ENCODE measurements at regions not wholly inside any gene's neighbourhood (a gene's known extent, or its start where the extent isn't known, plus 50 kb on each side); places are given as distances from the start of the nearest gene placed in this dataset.
A peak's percentile ranks its signal among the peaks of the same experiment; 100 is the strongest.

- no peak for TF ChIP-seq POLR2A (IDR thresholded peaks at IDR 0.05)
- TF ChIP-seq POLR2AphosphoS5 (IDR thresholded peaks at IDR 0.05), result no peak
- TF ChIP-seq CTCF (IDR thresholded peaks at IDR 0.05), result no peak
- no peaks in the 10 kb centered on the region for H3K9me3 ChIP-seq
- no peaks in the 10 kb centered on the region for H3K36me3 ChIP-seq
- H3K4me3 ChIP-seq, result no peak overlapping the region
- no peak overlapping the region for H3K27ac ChIP-seq
- WGBS, result 51% methylated on average over 3 of the region's 3 CpGs
- no peaks in the 10 kb centered on the region for H3K27me3 ChIP-seq (replicated peaks; ENCODE audit: insufficient read depth)
- H3K4me1 ChIP-seq (replicated peaks), result no peaks in the 10 kb centered on the region
- intact Hi-C loops (cut with DNase I), result loop anchor here (10.0 kb wide), 1 partner anchor 1016 kb away; no protein-coding TSS in a partner anchor
- no peak for DNase-seq (ENCODE audit: low spot score)
Observed at GRCh38 chr1:56390232-56390867, 189.0 kb downstream of the PLPP3 start.

- 43% methylated on average over 2 of the region's 2 CpGs for WGBS
- Histone ChIP-seq H3K27me3 (replicated peaks; ENCODE audit: insufficient read depth) (no peaks in the 10 kb centered on the region), H3K4me3 (no peak overlapping the region), H3K9me3 (no peaks in the 10 kb centered on the region), H3K27ac (no peak overlapping the region), H3K36me3 (no peaks in the 10 kb centered on the region), H3K4me1 (replicated peaks) (no peaks in the 10 kb centered on the region)
- DNase-seq (ENCODE audit: low spot score), result peak; percentile 28
- intact Hi-C loops (cut with DNase I), result loop anchor here (10.0 kb wide), 1 partner anchor 1015 kb away; no protein-coding TSS in a partner anchor
- TF ChIP-seq POLR2A (IDR thresholded peaks at IDR 0.05) (no peak), CTCF (IDR thresholded peaks at IDR 0.05) (no peak), POLR2AphosphoS5 (IDR thresholded peaks at IDR 0.05) (peak; percentile 56)
Observed at GRCh38 chr1:56389813-56390212, 189.6 kb downstream of the PLPP3 start.

GRCh38 chr1:56387071-56387740 lies 192.2 kb downstream of the PLPP3 start:
- no peak for DNase-seq (ENCODE audit: low spot score)
- Histone ChIP-seq H3K4me1 (replicated peaks) (no peaks in the 10 kb centered on the region), H3K4me3 (no peak overlapping the region), H3K27me3 (replicated peaks; ENCODE audit: insufficient read depth) (no peaks in the 10 kb centered on the region), H3K36me3 (no peaks in the 10 kb centered on the region), H3K9me3 (no peaks in the 10 kb centered on the region), H3K27ac (no peak overlapping the region)
- TF ChIP-seq CTCF (IDR thresholded peaks at IDR 0.05), result no peak
- no peak for TF ChIP-seq POLR2A (IDR thresholded peaks at IDR 0.05)
- TF ChIP-seq POLR2AphosphoS5 (IDR thresholded peaks at IDR 0.05), result no peak
- 41% methylated on average over 1 of the region's 1 CpG for WGBS
- intact Hi-C loops (cut with DNase I), result no loop called here

- 76% methylated on average over 1 of the region's 1 CpG for WGBS
- intact Hi-C loops (cut with DNase I), result no loop called here
Observed at GRCh38 chr1:56385314-56385713, 194.0 kb downstream of the PLPP3 start.

More at GRCh38 chr1:56385314-56385713, 194.0 kb downstream of the PLPP3 start:
- no peaks in the 10 kb centered on the region for H3K4me1 ChIP-seq (replicated peaks)
- H3K27ac ChIP-seq, result no peak overlapping the region
- H3K27me3 ChIP-seq (replicated peaks; ENCODE audit: insufficient read depth), result no peaks in the 10 kb centered on the region
- no peak for DNase-seq (ENCODE audit: low spot score)
- H3K9me3 ChIP-seq, result no peaks in the 10 kb centered on the region
- H3K36me3 ChIP-seq, result no peaks in the 10 kb centered on the region
- TF ChIP-seq CTCF (IDR thresholded peaks at IDR 0.05), result no peak
- no peak for TF ChIP-seq POLR2A (IDR thresholded peaks at IDR 0.05)
- no peak for TF ChIP-seq POLR2AphosphoS5 (IDR thresholded peaks at IDR 0.05)
- H3K4me3 ChIP-seq, result no peak overlapping the region

Measured in prostate gland (tissue), 2 donors.